Mesendoderm (in vitro differentiated cells): ENCODE measurements at regions not wholly inside any gene's neighbourhood (a gene's known extent, or its start where the extent isn't known, plus 50 kb on each side); places are given as distances from the start of the nearest gene placed in this dataset.

Source experiments
- DNase-seq: peaks from one replicate; pipeline ENCODE4 v3.0.0; 2013
- H2AK5ac ChIP-seq: 2 replicates; pipeline ENCODE4 v1.6.1; 2013; ENCODE audit warnings: low read length, inconsistent platforms
- H2BK120ac ChIP-seq: 2 replicates; pipeline ENCODE4 v1.6.1; 2013; ENCODE audit warnings: low read depth, mild to moderate bottlenecking, low read length, moderate library complexity, mixed read lengths
- H2BK15ac ChIP-seq: replicated peaks from 2 replicates; pipeline ENCODE4 v1.6.1; 2013; ENCODE audit warnings: low read depth, mild to moderate bottlenecking, moderate library complexity
- H2BK5ac ChIP-seq: 2 replicates; pipeline ENCODE4 v1.6.1; 2013; ENCODE audit warnings: low read length, inconsistent platforms
- H3K18ac ChIP-seq: 2 replicates; pipeline ENCODE4 v1.6.1; 2013; ENCODE audit warnings: mild to moderate bottlenecking, low read length, mixed read lengths
- H3K23ac ChIP-seq: one replicate; pipeline ENCODE4 v1.6.1; 2013; ENCODE audit warnings: low read length
- H3K27ac ChIP-seq: 2 replicates; pipeline ENCODE4 v1.5.1; 2013; ENCODE audit warnings: low read depth, mild to moderate bottlenecking, inconsistent platforms, low read length, moderate library complexity
- H3K27me3 ChIP-seq: 2 replicates; pipeline ENCODE4 v1.6.1; 2013; ENCODE audit warnings: low read length, control low read depth, mild to moderate bottlenecking, inconsistent platforms; ENCODE audit not compliant: insufficient read depth, poor library complexity
- H3K36me3 ChIP-seq: 2 replicates; pipeline ENCODE4 v1.6.1; 2013; ENCODE audit warnings: low read length, inconsistent platforms; ENCODE audit not compliant: control insufficient read depth, insufficient read depth
- H3K4ac ChIP-seq: one replicate; pipeline ENCODE4 v1.6.1; 2013; ENCODE audit warnings: low read depth, mild to moderate bottlenecking, low read length, moderate library complexity
- H3K4me1 ChIP-seq: 2 replicates; pipeline ENCODE4 v1.6.1; 2013; ENCODE audit warnings: low read depth, low read length, inconsistent platforms; ENCODE audit not compliant: control insufficient read depth
- H3K4me2 ChIP-seq: 2 replicates; pipeline ENCODE4 v1.6.1; 2013; ENCODE audit warnings: low read length
- H3K4me3 ChIP-seq: 2 replicates; pipeline ENCODE4 v1.5.1; 2013; ENCODE audit warnings: mild to moderate bottlenecking, low read length
- H3K56ac ChIP-seq: one replicate; pipeline ENCODE4 v1.6.1; 2013; ENCODE audit warnings: low read length
- H3K79me1 ChIP-seq: 2 replicates; pipeline ENCODE4 v1.6.1; 2013; ENCODE audit warnings: low read length, inconsistent platforms
- H3K79me2 ChIP-seq: 2 replicates; pipeline ENCODE4 v1.6.1; 2013; ENCODE audit warnings: mild to moderate bottlenecking, low read length; ENCODE audit not compliant: control insufficient read depth, insufficient read depth
- H3K9ac ChIP-seq: 2 replicates; pipeline ENCODE4 v1.6.1; 2013; ENCODE audit warnings: low read length, inconsistent platforms
- H4K5ac ChIP-seq: one replicate; pipeline ENCODE4 v1.6.1; 2013; ENCODE audit warnings: low read length
- H4K8ac ChIP-seq: one replicate; pipeline ENCODE4 v1.6.1; 2013; ENCODE audit warnings: low read depth, mild to moderate bottlenecking, control low read depth, low read length, moderate library complexity
- WGBS: extraction: QIAGEN DNeasy Blood & Tissue Kit; methylation state at CpG from one replicate; pipeline ENCODE4 v1.1.7; 2013; ENCODE audit warnings: low lambda C conversion rate, missing lambda C conversion rate; ENCODE audit not compliant: insufficient coverage; ENCODE audit errors: extremely low coverage; 5-methylcytosine and 5-hydroxymethylcytosine counted together

DNA sequence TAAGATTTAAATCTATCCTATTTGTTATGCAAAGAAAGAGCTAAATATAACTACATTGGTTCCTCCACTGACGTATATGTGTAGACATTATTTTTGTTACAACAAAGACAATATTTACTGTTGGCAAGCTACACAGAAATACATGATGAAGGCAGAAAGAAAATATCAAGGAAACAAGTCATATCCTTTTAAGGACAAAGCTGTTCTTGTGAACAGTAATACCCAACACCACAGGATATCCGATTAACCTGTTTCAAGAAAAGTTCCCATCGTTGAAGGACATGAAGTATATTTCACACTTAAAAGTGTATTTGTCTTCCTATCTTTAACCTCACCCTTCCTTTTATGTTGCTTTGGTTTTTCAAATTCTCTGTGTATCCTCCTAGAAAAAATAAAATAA lies 235.8 kb upstream of the AADAT start:
- no peaks in the 10 kb centered on the region for H3K79me2 ChIP-seq
- no peak overlapping the region for H3K4ac ChIP-seq
- no peaks in the 10 kb centered on the region for H3K36me3 ChIP-seq
- no peak overlapping the region for H3K18ac ChIP-seq
- H2BK5ac ChIP-seq: no peak overlapping the region
- H4K5ac ChIP-seq: no peak overlapping the region
- no peak overlapping the region for H2BK120ac ChIP-seq
- no peak overlapping the region for H2AK5ac ChIP-seq
- no CpG with 5 or more reads among the region's 3 CpGs for WGBS
- H3K56ac ChIP-seq: no peak overlapping the region
- H3K23ac ChIP-seq: no peak overlapping the region
- H4K8ac ChIP-seq: no peak overlapping the region
- no peak for DNase-seq
- H3K27me3 ChIP-seq: no peaks in the 10 kb centered on the region
- H3K27ac ChIP-seq: no peak overlapping the region
- H3K4me3 ChIP-seq: no peak overlapping the region
- no peaks in the 10 kb centered on the region for H3K4me1 ChIP-seq
- H3K79me1 ChIP-seq: no peaks in the 10 kb centered on the region
- no peak overlapping the region for H3K9ac ChIP-seq
- H2BK15ac ChIP-seq: no peak overlapping the region
- H3K4me2 ChIP-seq: no peak overlapping the region

DNA sequence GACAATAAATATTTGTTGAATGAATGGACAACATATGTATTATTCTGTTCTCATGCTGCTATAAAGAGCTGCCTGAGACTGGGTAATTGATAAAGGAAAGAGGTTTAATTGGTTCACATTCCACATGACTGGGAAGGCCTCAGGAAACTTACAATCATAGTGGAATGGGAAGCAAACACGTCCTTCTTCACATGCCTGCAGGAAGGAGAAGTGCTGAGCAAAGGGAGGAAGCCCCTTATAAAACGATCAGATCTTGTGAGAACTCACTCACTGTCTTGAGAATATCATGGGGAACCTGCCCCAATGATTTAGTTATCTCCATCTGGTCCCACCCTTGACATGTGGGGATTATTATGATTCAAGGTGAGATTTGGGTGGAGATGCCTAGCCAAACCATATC lies 233.9 kb upstream of the AADAT start:
- no peak overlapping the region for H3K23ac ChIP-seq
- no peak overlapping the region for H2BK120ac ChIP-seq
- no peak for DNase-seq
- H2BK15ac ChIP-seq: no peak overlapping the region
- no peak overlapping the region for H4K5ac ChIP-seq
- H3K79me1 ChIP-seq: no peaks in the 10 kb centered on the region
- no CpG with 5 or more reads among the region's 2 CpGs for WGBS
- no peaks in the 10 kb centered on the region for H3K4me1 ChIP-seq
- no peaks in the 10 kb centered on the region for H3K79me2 ChIP-seq
- no peak overlapping the region for H2BK5ac ChIP-seq
- no peak overlapping the region for H3K4me3 ChIP-seq
- no peak overlapping the region for H3K4me2 ChIP-seq
- H3K18ac ChIP-seq: no peak overlapping the region
- no peak overlapping the region for H2AK5ac ChIP-seq
- H3K9ac ChIP-seq: no peak overlapping the region
- no peak overlapping the region for H3K27ac ChIP-seq
- H4K8ac ChIP-seq: no peak overlapping the region
- no peaks in the 10 kb centered on the region for H3K36me3 ChIP-seq
- no peak overlapping the region for H3K4ac ChIP-seq
- no peak overlapping the region for H3K56ac ChIP-seq
- H3K27me3 ChIP-seq: no peaks in the 10 kb centered on the region

DNA sequence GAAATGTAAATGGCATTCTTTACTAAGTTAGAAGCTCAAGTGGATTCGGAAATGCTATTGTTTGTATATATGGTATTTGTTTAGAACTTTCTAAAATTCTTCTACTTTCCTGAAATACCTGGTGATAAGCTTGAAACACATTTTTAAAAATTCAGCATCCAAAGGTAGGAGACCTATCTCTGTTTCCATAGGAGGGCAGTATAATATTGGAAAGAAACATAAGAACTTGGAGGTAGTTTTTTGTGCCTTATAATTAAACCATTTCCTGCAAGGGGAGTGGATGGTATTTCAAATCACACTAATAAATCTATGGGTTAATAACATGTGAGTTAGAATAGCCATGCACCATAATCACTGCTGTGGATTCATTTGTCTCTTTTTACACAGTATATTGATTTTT lies 217.4 kb upstream of the AADAT start:
- no CpG with 5 or more reads among the region's 1 CpG for WGBS
- DNase-seq: no peak
- H3K56ac ChIP-seq: no peak overlapping the region

DNA sequence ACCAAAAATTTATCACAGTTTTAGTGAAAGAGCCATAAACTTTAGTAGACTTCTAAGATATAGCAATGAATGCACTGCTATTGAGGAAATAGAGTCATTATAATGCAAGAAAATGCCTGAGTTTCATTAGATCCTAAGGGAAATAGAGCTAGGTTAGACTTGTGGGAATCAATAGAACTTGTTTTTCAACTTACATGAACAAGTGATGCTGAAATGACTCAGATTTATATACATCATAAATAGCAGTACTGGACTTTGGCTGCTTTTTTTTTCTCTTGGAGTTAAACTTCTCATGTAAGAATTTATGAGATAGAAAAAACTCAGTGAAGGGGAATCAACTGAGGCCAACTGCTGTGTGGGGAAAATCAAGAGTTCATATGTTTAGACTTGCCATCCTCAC lies 216.5 kb upstream of the AADAT start:
- Histone ChIP-seq H3K36me3 (no peaks in the 10 kb centered on the region), H3K27ac (no peak overlapping the region), H4K8ac (no peak overlapping the region), H3K4me2 (no peak overlapping the region), H2BK120ac (no peak overlapping the region), H3K56ac (no peak overlapping the region), H3K23ac (no peak overlapping the region), H3K4me3 (no peak overlapping the region), H3K27me3 (no peaks in the 10 kb centered on the region), H3K9ac (no peak overlapping the region), H3K79me2 (no peaks in the 10 kb centered on the region), H3K4ac (no peak overlapping the region), H2BK5ac (no peak overlapping the region), H3K79me1 (no peaks in the 10 kb centered on the region), H3K18ac (no peak overlapping the region), H2BK15ac (no peak overlapping the region), H2AK5ac (no peak overlapping the region), H3K4me1 (no peaks in the 10 kb centered on the region), H4K5ac (no peak overlapping the region)
- no peak for DNase-seq

More for the DNA sequence above, 217.4 kb upstream of the AADAT start:
- no peak overlapping the region for H3K18ac ChIP-seq
- H3K4me1 ChIP-seq: no peaks in the 10 kb centered on the region
- no peak overlapping the region for H3K4me2 ChIP-seq
- H3K79me2 ChIP-seq: no peaks in the 10 kb centered on the region
- H3K27ac ChIP-seq: no peak overlapping the region
- H2BK5ac ChIP-seq: no peak overlapping the region
- H2AK5ac ChIP-seq: no peak overlapping the region
- no peak overlapping the region for H3K23ac ChIP-seq
- H4K8ac ChIP-seq: no peak overlapping the region
- H3K9ac ChIP-seq: no peak overlapping the region
- no peak overlapping the region for H3K4me3 ChIP-seq
- no peaks in the 10 kb centered on the region for H3K27me3 ChIP-seq
- no peaks in the 10 kb centered on the region for H3K79me1 ChIP-seq
- no peak overlapping the region for H2BK15ac ChIP-seq
- no peaks in the 10 kb centered on the region for H3K36me3 ChIP-seq
- H3K4ac ChIP-seq: no peak overlapping the region
- H4K5ac ChIP-seq: no peak overlapping the region
- H2BK120ac ChIP-seq: no peak overlapping the region

DNA sequence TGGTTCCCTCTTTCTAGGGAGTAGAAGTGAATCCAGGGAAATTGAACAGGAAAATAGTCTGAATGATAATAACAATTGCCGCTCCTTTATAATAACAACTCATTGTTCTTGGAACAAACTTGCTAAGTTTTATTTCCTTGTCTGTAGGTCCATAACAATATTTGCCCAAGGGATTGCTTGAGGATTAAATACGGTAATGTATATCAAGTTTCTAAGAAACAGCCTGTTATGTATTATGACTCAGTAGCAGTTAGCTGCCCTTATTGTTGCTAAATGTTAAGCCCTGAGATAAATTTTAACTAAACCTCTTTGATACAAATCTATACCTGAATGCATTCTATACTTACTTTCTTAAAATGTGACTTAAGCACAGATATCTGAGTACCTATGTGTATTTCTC lies 215.9 kb upstream of the AADAT start:
- Histone ChIP-seq H3K27me3 (no peaks in the 10 kb centered on the region), H3K79me1 (no peaks in the 10 kb centered on the region), H2BK5ac (no peak overlapping the region), H3K18ac (no peak overlapping the region), H3K56ac (no peak overlapping the region), H3K4me3 (no peak overlapping the region), H2BK15ac (no peak overlapping the region), H3K27ac (no peak overlapping the region), H2BK120ac (no peak overlapping the region), H4K8ac (no peak overlapping the region), H4K5ac (no peak overlapping the region), H3K4ac (no peak overlapping the region), H3K79me2 (no peaks in the 10 kb centered on the region), H3K4me1 (no peaks in the 10 kb centered on the region), H3K23ac (no peak overlapping the region), H3K4me2 (no peak overlapping the region), H3K9ac (no peak overlapping the region), H3K36me3 (no peaks in the 10 kb centered on the region), H2AK5ac (no peak overlapping the region)
- DNase-seq: no peak
- no CpG with 5 or more reads among the region's 2 CpGs for WGBS

DNA sequence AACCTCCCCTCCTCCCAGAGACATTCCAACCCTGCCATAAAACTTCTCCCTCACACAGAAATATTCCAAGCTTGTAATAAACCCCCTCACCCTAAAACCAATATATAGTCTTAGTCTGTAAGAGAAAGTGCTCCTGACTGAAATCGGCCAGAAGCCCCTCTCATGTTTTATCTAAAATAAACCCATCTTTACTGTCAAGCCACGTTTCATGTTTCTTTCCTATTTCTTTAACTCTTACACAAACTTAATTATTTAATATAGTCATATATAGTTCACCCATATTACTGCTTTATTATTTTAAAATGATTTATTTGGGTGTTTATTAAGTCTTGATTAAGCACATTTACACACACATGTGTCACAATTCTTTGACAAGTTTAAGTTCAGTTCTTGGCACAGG lies 191.3 kb upstream of the AADAT start:
- H3K56ac ChIP-seq: no peak overlapping the region
- H3K18ac ChIP-seq: no peak overlapping the region
- H3K79me2 ChIP-seq: no peaks in the 10 kb centered on the region
- H3K36me3 ChIP-seq: no peaks in the 10 kb centered on the region
- no peak overlapping the region for H3K23ac ChIP-seq
- H2BK15ac ChIP-seq: no peak overlapping the region
- no peak overlapping the region for H4K5ac ChIP-seq
- no peak overlapping the region for H2AK5ac ChIP-seq
- H2BK120ac ChIP-seq: no peak overlapping the region
- no peaks in the 10 kb centered on the region for H3K4me1 ChIP-seq
- WGBS: 100% methylated on average over 1 of the region's 2 CpGs
- no peak overlapping the region for H3K4ac ChIP-seq
- H3K9ac ChIP-seq: no peak overlapping the region
- DNase-seq: peak; percentile 15
- no peaks in the 10 kb centered on the region for H3K79me1 ChIP-seq
- H3K27me3 ChIP-seq: no peaks in the 10 kb centered on the region
- H2BK5ac ChIP-seq: no peak overlapping the region
- no peak overlapping the region for H4K8ac ChIP-seq
- H3K4me3 ChIP-seq: no peak overlapping the region
- no peak overlapping the region for H3K4me2 ChIP-seq
- H3K27ac ChIP-seq: no peak overlapping the region
